HuH-7 (cell line): ENCODE measurements at regions not wholly inside any gene's neighbourhood (a gene's known extent, or its start where the extent isn't known, plus 50 kb on each side); places are given as distances from the start of the nearest gene placed in this dataset.
A peak's percentile ranks its signal among the peaks of the same experiment; 100 is the strongest.
"Not testable (repeated sequence)": the region's sequence is repeated elsewhere in the genome, so short reads cannot be mapped to it uniquely, and the experiment has no call there.

Source experiments
- DNase-seq: peaks from one replicate; pipeline ENCODE4 v3.0.0; 2011; ENCODE audit warnings: low spot score

DNA sequence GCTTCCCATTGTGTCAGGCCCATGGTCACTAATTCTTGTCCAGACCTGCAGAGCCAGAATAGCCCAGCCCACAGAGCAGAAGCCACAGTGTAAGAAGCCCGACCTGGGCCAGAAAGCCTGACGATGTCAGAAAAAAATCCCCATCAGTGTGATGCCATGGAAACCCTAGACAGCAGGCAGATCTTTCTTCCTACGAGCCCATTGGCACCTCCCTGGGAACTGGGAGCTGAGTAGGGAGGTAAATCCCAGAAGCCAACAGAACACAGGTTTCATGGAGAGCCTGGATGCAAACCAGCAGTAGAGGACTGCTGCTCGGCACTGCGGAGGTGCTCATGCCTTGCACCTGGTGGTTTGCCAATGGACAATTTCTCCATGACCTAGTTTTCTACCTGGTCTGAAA lies 82.2 kb upstream of the SLC22A16 start:
- no peak for DNase-seq

DNA sequence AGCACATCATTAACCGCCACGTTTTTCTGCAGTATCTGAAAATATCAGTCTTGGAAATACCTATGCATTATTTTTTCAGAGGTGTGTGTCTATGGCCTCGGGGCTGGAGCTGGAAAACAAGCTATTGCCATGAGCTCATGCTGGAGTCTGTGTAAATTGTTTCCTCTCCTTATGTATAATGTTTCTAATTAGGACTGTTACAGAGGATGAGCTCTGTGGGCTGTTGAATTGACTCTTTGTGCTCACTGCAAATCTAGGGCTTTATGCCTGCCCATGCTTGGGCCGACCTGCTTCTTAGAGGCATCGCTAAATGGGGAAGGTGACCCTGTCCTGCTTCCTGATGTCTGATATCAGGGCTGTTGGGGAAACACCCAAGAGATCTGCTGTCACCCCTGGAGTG lies 80.8 kb upstream of the SLC22A16 start:
- no peak for DNase-seq

DNA sequence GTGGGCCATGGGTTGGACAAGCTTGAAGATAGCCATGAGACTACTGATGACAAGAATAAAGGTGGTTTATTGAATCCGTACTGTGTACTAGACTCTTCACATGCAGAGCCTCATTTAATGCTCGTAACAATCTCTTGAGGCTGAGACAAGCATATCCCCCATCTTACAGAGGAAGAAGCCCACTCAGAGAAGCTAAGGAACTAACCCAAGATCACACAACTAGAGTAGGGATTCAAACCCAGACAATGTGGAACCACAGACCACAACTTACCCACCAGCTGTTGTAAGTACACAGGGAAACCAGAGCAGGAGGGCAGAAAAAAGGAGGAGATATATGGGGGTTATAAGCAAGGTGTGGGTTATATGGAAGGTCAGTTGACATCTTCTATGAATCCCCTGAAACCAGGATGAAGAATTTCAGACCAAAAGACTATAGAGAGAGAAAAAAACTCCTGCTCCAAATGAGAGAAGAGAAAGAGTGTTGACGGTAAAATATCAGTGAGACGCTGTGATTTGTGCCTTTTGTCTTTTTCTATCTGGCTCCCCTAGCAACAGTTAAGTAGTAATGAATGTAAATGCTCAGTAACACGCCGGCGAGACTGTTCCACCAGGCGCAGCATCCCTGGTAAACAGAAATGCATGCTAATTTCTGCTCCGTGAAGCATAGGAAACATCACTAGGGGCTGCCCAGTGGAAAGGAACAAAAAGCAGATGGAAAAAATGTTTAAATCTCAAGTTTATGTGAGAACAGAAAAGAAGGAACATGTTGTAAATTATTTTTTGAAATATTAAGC lies 80.1 kb upstream of the SLC22A16 start:
- no peak for DNase-seq

DNA sequence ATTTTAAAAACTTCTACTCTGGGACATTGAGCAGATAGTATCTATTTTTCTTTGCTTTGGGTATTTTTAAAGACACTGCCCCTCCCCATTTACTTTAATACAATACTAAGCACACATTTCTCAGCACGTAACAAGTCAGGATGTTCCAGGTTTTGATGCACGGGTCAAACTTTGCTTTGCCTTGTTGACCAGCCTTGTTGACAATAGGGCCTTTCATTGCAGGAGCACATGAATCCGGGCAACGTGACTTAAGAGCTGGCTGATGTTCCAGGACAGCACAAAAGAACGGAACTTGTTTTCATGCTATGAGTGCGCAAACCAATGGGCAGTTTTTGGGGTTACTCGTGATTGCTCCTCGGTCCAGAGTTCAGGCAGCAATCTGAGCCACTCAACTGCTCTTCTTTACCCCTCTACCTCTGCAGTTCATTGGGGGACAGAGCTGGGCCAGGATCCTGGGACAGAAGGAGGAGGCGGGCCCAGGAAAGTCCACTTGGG lies 78.6 kb upstream of the SLC22A16 start:
- DNase-seq: peak; percentile 50

DNA sequence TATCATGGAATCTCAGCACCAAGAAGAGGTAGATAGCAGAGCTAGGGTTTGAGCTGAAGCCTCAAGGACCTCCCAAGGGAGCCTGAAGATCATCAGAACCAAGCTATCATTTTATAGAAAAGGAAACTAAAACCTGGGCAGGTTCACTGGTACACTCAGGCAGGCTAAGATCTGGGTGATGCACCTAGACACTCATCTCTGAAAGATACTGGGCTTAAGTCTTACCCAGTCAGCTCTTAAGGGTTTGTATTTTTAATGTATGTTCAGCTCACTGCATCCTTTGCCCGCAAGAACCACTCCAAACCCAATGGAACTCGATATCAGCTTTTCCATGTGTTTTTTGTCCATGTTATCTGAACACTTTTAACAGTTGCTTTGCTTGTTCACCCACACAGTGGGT lies 78.0 kb upstream of the SLC22A16 start:
- DNase-seq: no peak

DNA sequence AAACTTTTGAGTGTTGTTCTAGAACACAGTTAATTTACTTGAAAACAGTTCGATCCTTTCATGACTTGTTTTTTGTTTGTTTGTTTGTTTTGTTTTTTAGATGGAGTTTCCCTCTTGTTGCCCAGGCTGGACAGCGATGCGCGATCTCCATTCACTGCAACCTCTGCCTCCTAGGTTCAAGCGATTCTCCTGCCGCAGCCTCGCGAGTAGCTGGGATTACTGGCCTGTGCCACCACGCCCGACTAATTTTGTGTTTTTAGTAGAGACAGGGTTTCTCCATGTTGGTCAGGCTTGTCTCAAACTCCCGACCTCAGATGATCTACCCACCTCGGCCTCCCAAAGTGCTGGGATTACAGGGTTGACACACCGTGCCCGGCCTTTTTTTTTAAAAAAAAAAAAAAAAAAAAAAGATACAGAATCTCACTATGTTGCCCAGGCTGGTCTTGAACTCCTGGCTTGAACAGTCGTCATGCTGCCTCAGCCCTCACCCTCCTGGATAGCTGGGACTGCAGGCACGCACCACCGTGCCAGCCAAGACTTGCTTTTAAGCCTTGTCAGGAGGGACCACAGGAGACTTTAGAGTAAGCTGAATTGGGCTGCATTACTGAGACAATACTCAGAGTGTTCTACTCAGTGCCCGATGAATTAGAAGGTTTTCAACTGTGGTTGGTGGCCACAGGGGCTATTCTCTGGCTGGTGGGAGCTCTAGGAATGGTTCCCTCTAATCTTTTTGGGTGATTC lies 76.7 kb upstream of the SLC22A16 start:
- no peak for DNase-seq

DNA sequence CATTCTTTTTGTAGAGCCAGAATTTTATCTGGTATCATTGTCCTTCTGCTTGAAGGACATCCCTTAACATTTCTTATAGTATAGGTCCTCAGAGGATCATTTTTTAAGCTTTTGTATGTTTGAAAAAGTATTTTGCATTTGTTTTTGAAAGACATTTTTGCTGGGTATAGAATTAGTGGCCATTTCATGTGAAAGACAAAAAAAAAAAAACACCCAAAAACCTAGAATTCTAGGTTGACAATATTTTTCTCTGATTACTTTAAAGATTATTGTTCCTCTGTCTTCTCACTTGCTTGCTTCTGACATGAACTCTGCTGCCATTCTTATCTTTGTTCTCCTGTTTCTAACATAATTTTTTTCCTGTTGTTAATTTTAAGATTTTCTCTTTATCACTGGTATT lies 75.7 kb upstream of the SLC22A16 start:
- DNase-seq: no peak

DNA sequence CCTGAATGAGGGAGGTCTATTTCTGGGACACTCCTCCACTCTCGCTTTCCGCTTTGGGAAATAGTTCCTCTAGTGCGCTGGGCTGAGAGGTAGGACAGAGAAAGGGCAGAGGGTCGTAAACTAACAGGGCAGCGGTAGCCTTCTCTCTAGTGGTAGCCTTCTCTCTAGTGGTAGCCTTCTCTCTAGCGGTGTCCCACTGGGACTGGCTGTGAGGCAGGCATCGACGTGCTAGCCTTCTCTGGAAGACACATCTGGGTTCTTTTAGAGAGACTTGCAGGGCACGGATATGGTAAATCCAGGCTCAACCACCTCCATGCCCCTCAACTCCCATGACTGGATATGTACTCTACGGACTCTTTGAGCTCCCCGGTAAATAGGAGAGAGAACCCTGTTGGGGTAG lies 74.7 kb upstream of the SLC22A16 start:
- DNase-seq: no peak

DNA sequence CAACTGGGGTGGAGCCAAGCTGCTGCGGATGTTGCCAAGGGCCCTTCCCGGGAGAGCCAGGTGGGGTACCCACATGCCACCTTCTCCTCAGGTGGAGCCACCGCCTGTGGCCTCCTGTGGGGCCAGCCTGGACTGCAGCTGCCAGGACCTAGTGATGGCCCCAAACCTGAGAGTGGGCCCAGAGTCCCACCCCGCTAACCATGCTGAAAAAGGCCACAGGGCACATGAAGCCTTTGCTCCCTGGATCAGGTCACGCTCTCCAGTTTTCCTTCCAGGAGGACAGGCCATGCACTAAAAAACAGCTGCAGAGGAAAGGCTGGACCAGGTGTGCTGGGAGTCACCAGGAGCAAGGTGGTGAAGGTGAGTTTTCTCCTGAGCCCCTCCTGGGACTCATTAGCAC lies 73.9 kb upstream of the SLC22A16 start:
- no peak for DNase-seq

DNA sequence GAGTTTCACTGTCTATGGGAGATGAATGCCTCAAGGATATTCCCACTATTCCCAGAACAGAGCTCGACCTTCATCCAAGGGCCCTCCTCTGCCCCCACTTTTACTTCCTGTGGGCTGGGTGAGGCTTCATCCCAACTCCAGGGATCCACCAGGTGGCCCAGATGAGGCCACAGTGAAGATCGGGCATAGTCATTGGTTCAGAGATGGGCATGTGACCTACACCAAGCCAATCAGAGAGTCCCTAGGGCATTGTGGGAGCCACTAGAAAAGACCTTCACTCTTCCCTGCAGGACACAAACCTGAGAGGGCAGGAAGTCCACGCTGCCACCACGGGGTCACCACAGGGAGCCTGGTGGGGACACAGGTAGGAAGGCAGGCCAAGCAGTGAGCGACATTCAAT lies 72.9 kb upstream of the SLC22A16 start:
- no peak for DNase-seq

DNA sequence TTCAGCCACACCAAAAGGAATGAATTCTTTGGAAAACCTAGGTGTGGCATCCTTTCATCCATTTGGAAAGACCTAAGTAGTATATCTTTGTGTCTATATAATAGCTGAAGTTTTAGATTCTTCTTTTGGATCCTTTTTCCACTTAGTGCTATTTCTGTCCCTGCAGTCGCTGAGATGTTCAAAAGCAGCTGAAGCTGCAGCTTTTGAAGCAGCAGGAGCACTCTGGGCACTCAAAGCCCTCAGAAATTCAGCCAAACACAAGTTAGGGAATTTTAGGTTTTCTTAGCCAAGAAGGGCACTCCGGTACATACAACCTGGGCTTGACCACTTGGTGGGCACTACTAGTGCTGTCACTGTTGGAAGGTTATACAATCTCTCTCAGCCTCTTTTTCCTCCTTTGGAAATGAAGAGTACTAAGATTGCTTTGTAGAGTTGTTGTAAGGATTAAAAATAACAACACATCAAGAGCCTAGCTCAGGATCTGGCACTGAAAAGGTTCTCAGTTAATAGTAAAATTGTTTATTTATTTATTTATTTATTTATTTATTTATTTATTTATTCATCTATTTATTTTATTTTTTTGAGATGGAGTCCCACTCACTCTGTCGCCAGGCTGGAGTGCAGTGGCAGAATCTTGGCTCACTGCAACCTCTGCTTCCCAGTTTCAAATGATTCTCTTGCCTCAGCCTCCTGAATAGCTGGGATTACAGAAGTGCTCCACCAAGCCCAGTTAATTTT lies 71.9 kb upstream of the SLC22A16 start:
- DNase-seq: no peak

DNA sequence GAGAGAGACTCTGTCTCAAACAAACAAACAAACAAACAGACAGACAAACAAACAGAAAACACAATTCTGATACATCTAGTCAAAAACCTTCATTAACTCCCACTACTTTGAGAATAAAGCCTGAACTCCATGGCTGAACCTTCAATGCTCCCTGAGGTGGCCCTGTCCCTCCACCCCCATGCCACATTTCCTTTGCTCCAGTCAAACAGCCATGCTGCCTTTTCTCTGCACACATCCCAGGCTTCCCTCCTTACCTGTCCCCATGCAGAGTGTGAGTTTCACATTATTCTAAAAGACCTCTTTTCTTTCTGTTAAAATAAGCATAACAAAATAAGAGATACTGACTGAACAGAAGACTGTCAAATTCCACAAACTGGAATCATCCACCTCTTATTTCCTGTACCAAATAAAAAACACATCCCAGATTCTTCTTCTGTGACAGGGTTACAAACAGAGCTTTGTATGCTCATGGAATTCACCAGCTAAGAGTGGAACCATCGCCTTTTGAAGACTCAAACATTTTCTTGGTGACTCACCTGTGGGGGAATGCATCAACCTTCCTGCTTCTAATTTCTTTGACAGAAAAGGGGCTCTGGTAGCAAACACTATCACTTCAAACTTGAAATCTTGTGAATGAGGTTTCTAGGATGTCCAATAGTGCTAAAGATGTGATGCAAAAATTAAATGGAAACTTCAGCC lies 71.0 kb upstream of the SLC22A16 start:
- no peak for DNase-seq

DNA sequence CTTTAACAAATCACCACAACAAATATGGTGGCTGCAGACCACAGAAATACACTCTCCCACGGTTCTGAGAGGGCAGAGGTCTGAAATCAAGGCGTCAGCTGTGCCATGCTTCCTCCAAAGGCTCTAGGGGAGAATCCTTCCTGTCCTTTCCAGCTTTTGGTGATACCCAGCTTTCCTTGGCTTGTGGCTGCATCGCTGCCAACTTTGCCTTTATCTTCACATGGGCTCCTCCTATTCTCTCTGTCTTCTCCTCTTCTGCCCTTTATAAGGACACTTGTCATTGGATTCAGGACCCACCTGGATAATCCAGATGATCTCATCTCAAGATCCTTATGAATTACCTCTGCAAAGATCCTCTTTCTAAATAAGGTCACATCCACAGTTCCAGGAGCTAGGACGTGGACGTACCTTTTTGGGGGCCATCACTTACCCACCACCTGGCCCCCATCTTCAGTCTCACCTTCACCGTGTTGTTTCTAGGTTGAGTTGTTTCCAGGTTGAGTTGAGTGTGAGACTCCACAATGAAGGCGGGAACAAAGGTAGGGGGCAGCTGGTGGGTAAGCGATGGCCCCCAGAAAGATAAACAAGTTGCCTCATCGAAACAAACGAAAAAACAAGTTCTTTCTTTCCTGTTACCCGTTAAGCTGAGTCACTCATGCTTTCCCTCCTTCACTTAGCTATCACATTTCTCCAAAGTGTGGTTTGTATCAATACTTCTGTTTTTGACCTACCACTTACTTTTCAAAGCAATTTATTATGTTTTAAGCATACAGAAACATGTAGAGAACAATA lies 68.9 kb upstream of the SLC22A16 start:
- DNase-seq: no peak

DNA sequence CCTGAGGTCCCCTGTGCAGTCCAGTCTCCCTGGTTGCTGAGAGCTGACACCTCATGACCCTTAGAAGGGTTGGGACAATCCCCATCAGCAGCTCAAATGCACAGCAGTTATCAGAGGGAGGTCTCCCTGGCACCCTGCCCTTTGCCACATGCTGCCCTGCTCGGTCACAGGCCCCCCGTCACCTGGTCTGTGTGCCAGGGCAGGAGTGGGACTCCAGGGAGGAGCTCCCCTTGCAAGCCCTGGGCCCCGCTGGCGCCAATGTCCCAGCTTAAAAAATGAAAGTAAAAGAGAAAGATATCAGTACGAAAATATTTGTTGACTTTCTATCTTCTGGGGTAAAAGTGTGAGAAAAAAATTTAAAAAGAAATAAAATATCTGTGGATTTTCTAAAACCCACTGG lies 68.1 kb upstream of the SLC22A16 start:
- no peak for DNase-seq

DNA sequence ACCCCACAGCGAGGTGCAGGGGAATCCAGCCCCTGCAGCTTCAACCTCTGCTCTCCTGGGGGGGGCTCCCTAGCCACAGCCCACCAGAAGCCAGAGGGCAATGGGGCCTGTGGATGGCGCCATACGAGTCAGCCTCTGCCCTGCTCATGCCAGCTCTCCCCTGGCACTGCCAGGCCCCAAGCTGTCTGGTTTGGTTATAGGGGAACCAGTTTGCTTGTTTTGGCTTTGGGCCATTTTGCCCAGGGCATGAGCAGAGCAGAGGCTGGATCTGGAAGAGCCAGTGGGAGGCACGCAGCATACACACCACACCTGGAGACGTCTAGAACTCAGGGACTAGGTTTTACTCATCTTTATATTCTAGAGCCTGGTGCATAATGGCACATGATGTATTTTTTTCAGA lies 66.7 kb upstream of the SLC22A16 start:
- no peak for DNase-seq

DNA sequence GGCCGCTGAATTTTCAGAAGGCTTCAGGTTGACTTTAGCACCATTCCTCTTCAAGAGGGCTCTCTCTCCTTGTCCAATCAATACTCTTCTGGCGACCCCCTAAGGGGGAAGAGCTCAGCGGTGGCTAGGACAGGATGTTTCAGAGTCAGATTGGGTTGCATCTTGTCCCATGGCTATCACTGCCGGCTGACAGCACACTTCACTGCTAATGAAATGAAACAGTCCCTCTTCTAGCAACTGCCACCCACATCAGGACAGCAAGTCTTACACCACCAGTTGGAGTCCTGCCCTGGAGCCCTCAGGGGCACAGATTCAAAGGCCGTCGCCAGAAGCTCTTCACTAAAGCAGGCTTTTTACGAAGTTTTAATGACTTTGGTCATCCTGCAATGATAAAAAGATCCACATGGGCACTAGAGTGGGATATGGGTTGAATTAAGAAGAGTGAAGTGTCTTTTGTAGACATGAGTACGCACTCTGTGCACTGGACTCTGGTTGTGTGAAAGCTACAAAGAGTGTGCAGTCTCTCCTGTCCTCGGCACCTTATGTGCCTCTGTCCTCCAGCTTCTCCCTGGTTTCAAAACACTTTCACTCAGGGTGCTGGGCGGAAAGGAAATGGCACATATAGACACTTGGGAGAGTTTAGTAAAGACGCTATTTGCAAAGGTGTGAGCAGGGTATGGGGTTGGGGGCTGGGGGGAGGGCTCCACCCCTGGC lies 66.1 kb upstream of the SLC22A16 start:
- no peak for DNase-seq

DNA sequence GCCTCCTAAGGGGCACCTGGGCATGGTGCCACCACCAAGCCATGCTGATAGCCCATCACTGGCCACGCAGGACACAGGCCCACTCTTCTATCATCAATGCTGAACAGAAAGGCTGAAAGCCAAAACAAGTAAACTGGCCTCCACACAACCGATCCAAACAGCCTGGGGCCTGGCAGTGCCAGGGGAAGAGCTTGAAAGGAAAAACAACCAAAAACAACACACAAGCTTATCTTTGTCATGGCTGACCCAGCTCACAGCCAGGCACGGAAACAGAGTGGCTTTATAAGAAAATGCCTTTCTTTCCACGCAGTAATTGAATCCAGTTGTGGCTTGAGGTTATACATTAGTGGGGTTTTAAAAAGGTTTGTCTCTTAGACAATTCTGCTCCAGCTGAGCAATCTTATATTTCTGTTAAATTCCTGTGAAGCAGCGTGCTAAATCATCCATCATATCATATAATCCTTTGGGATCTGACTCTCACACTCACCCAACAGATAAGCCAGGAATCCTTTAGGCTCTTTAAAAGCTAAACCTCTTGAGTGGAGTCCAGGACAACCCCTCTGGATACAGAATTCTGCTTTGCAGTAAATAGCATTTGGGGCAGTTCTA lies 65.4 kb upstream of the SLC22A16 start:
- no peak for DNase-seq

DNA sequence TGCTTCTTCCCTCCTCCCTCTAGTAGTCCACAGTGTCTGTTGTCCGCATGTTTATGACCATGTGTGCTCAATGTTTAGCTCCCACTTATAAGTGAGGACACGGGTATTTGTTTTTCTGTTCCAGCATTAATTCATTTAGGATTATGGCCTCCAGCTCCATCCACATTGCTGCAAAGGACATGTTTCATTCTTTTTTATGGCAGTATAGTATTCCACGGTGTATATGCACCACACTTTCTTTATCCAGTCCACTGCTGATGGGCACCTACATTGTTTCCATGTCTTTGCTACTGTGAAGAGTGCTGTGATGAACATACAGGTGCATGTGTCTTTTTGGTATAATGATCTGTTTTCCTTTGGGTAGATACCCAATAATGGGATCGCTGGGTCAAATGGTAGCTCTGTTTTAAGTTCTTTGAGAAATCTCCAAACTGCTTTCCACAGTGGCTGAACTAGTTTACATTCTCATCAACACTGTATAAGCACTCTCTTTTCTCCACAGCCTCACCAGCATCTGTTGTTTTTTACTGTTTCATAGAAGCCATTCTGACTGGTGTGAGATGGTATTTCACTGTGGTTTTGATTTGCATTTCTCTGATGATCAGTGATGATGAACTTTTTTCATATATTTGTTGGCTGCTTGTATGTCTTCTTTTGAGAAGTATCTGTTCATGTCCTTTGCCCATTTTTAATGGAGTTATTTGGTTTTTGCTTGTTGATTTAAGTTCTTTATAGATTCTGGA lies 63.0 kb upstream of the SLC22A16 start:
- not testable (repeated sequence) for DNase-seq

DNA sequence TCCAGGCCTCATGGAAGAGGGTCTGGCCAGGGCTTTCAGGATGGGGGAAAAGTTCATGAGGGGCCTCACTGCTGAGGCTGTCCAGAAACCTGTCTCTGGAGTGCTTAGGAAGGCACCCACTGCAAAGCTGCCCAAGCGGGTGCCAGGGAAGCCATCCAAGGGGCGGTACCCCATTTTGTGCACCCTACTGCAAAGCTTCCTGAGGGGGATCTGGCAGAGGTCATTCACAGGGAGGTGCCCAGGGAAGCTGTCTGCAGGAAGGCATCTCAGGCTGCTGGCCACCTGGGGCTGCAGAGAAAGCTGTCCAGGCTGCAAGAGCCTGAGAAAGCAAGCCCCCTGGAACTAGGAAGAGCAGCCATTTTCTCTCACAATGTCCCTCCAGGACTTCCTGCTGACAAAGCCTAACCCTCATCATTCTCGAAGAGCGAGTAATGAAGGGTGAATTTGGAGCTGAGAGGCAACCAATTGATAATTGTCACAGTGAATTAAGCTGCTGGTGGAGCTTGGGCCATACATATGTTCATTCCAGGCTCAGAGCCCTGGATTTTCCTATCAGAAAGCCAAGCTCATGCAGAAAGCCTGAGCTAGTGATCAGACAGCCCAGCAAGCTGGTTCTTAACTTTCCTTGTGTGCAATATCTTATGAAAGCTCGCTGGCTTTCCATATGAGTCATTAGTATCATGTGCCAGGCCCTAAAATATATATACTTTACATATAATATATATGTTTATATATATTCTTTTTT lies 62.2 kb upstream of the SLC22A16 start:
- no peak for DNase-seq
